ENCODE measurements at regions not wholly inside any gene's neighbourhood (a gene's known extent, or its start where the extent isn't known, plus 50 kb on each side); places are given as distances from the start of the nearest gene placed in this dataset.

- H3K4me3 Mint-ChIP-seq (ENCODE audit: low read depth, unreplicated experiment) = no peak overlapping the region
- peaks cover 8% of the 10 kb centered on the region for H3K9me3 Mint-ChIP-seq (ENCODE audit: low read depth, unreplicated experiment)
- CTCF ChIA-PET = no interaction called here
- no peak overlapping the region for H3K27ac Mint-ChIP-seq (ENCODE audit: unreplicated experiment)
- no peaks in the 10 kb centered on the region for H3K27me3 Mint-ChIP-seq (ENCODE audit: unreplicated experiment)
- TF ChIP-seq CTCF (IDR thresholded peaks at IDR 0.05; ENCODE audit: unreplicated experiment) = no peak
- DNase-seq = no peak
- intact Hi-C loops (cut with micrococcal nuclease; ENCODE audit: unreplicated experiment) = no loop called here
- no peaks in the 10 kb centered on the region for H3K36me3 Mint-ChIP-seq (ENCODE audit: insufficient read depth, unreplicated experiment)
- no TSS peak for BruUV-seq (replicated peaks)
- H3K4me1 Mint-ChIP-seq (ENCODE audit: low read depth, unreplicated experiment) = no peaks in the 10 kb centered on the region
Measured at GRCh38 chr1:4268262-4268888, 368.3 kb upstream of the C1orf174 start.

GRCh38 chr1:4268889-4269284 is 368.8 kb upstream of the C1orf174 start:
- H3K36me3 Mint-ChIP-seq (ENCODE audit: insufficient read depth, unreplicated experiment) = no peaks in the 10 kb centered on the region
- no peaks in the 10 kb centered on the region for H3K27me3 Mint-ChIP-seq (ENCODE audit: unreplicated experiment)

GRCh38 chr1:4269330-4269729 is 369.3 kb upstream of the C1orf174 start:
- no TSS peak for BruUV-seq (replicated peaks)
- no peak for TF ChIP-seq CTCF (IDR thresholded peaks at IDR 0.05; ENCODE audit: unreplicated experiment)
- CTCF ChIA-PET = no interaction called here

More at GRCh38 chr1:4268889-4269284, 368.8 kb upstream of the C1orf174 start:
- H3K9me3 Mint-ChIP-seq (ENCODE audit: low read depth, unreplicated experiment) = peaks cover 8% of the 10 kb centered on the region
- TF ChIP-seq CTCF (IDR thresholded peaks at IDR 0.05; ENCODE audit: unreplicated experiment) = no peak
- H3K4me3 Mint-ChIP-seq (ENCODE audit: low read depth, unreplicated experiment) = no peak overlapping the region
- CTCF ChIA-PET = no interaction called here
- H3K4me1 Mint-ChIP-seq (ENCODE audit: low read depth, unreplicated experiment) = no peaks in the 10 kb centered on the region
- DNase-seq = no peak
- no peak overlapping the region for H3K27ac Mint-ChIP-seq (ENCODE audit: unreplicated experiment)
- intact Hi-C loops (cut with micrococcal nuclease; ENCODE audit: unreplicated experiment) = no loop called here
- no TSS peak for BruUV-seq (replicated peaks)

GRCh38 chr1:4269952-4270570 is 370.0 kb upstream of the C1orf174 start:
- Mint-ChIP-seq H3K27me3 (ENCODE audit: unreplicated experiment) (no peaks in the 10 kb centered on the region), H3K9me3 (ENCODE audit: low read depth, unreplicated experiment) (peaks cover 3% of the 10 kb centered on the region), H3K36me3 (ENCODE audit: insufficient read depth, unreplicated experiment) (no peaks in the 10 kb centered on the region), H3K4me3 (ENCODE audit: low read depth, unreplicated experiment) (no peak overlapping the region), H3K4me1 (ENCODE audit: low read depth, unreplicated experiment) (no peaks in the 10 kb centered on the region), H3K27ac (ENCODE audit: unreplicated experiment) (no peak overlapping the region)
- BruUV-seq (replicated peaks) = no TSS peak
- no peak for DNase-seq
- no peak for TF ChIP-seq CTCF (IDR thresholded peaks at IDR 0.05; ENCODE audit: unreplicated experiment)
- intact Hi-C loops (cut with micrococcal nuclease; ENCODE audit: unreplicated experiment) = no loop called here
- CTCF ChIA-PET = no interaction called here

More at GRCh38 chr1:4269330-4269729, 369.3 kb upstream of the C1orf174 start:
- H3K9me3 Mint-ChIP-seq (ENCODE audit: low read depth, unreplicated experiment) = peaks cover 6% of the 10 kb centered on the region
- intact Hi-C loops (cut with micrococcal nuclease; ENCODE audit: unreplicated experiment) = no loop called here
- H3K36me3 Mint-ChIP-seq (ENCODE audit: insufficient read depth, unreplicated experiment) = no peaks in the 10 kb centered on the region
- H3K27ac Mint-ChIP-seq (ENCODE audit: unreplicated experiment) = no peak overlapping the region
- H3K4me3 Mint-ChIP-seq (ENCODE audit: low read depth, unreplicated experiment) = no peak overlapping the region
- no peaks in the 10 kb centered on the region for H3K27me3 Mint-ChIP-seq (ENCODE audit: unreplicated experiment)
- no peaks in the 10 kb centered on the region for H3K4me1 Mint-ChIP-seq (ENCODE audit: low read depth, unreplicated experiment)
- DNase-seq = no peak
